Fibroblast of skin of left biceps (primary cell): ENCODE measurements at regions not wholly inside any gene's neighbourhood (a gene's known extent, or its start where the extent isn't known, plus 50 kb on each side); places are given as distances from the start of the nearest gene placed in this dataset.
"Not testable (repeated sequence)": the region's sequence is repeated elsewhere in the genome, so short reads cannot be mapped to it uniquely, and the experiment has no call there.

Experiments
- DNase-seq, 2 experiments: peaks; one replicate each; pipeline ENCODE4 v3.0.0-alpha.2; 2013; ENCODE audit warnings: low read depth in 2 of 2

DNA sequence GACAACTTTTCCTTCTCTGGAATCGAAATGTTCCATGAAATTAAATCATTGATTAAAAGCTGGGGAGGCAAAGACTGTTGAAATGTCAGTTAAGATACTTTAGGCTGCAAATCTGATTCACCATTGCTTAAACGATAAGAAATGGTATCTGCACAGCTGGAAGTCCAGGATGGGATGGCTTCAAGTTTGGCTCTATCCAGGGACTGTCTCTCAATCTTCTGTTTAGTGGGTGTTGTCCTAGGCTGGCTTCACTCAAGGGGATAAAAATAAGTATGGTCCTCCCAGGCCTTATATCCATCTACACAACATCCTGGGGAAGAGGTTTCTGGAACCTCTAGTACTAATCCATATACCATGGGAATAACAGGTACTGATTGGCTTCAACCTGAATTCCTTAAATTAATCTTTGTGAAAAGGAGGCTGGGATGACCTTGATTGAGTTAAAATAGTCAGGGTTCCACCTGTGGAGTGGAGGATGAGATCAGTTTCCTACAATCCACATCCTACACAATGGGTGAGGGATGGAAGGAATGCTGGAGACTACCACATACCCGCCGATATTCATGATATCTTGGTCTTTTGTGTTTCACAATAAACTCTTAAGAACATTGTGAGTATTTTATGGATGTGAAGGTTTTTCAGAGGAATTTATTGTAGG is 156.0 kb upstream of the L3MBTL4 start:
- DNase-seq, result no peak

DNA sequence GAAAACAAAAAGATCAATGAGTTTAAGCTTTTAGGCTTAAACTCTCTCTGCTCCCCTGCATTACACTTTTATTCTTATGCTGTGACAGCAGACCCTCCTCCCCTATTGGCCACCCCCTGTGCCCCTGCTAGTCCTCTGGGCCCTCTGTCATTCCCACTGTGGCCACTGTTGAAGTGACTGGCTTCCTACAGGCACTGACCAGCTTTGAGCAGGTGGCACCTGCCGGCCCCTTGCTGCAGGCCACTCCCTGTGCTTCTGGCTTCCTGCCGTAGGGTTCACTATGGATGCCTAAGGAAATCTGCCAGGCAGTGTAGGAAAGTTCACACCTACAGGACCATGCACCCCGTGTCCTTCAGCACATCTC is 156.5 kb upstream of the L3MBTL4 start:
- DNase-seq, result no peak

DNA sequence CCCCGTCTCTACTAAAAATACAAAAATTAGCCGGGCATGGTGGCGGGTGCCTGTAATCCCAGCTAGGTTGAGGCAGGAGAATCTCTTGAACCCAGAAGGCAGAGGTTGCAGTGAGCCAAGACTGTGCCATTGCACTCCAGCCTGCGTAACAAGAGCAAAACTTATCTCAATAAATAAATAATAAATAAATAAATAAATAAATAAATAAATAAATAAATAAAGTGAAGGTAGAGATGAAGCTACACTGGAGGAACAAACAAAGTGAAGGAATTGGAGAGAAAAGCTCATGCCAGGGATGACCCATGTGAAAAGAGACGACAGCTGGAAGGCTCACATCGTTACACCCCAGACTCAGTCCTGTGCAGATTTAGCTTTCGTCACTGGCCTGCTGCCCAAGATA is 157.3 kb upstream of the ARHGAP28 start:
- DNase-seq, result not testable (repeated sequence)

DNA sequence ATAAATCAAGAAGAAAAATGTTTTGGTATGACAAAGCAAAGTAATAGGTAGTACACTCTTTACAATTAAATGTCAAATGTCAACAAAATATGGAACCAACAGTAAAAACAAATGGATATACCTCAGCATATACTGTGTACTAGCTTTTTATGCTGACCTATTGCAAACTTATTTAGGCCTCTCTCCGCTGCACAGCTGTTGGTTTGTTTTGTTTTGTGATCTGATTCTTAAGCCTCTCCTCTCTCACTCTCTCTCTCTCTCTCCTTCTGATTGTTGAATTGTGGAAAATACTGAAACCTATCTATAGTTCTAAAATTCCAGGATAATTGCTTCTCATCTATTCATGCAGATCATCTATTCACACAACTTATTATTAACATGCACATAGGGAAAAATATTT is 154.9 kb upstream of the ARHGAP28 start:
- no peak for DNase-seq

DNA sequence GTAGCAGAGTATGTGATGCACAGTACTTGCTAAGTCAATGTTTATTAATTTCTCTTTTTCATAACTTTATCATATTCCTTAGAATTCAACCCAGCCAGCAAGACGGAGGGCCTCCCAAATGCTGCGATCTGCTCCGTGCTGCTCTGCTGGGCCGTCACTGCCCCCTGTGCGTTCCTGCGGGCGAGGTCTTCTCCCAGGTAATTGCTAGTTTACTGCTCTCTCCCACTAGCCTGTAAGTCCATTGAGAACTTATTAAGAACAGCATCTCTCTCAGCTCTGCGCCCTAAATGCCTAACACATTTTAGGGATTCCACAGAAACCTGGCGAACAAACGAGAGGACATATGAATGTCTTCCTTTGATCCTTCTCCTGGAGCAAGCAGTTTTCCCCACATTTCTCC is 153.6 kb upstream of the ARHGAP28 start:
- DNase-seq, result no peak

DNA sequence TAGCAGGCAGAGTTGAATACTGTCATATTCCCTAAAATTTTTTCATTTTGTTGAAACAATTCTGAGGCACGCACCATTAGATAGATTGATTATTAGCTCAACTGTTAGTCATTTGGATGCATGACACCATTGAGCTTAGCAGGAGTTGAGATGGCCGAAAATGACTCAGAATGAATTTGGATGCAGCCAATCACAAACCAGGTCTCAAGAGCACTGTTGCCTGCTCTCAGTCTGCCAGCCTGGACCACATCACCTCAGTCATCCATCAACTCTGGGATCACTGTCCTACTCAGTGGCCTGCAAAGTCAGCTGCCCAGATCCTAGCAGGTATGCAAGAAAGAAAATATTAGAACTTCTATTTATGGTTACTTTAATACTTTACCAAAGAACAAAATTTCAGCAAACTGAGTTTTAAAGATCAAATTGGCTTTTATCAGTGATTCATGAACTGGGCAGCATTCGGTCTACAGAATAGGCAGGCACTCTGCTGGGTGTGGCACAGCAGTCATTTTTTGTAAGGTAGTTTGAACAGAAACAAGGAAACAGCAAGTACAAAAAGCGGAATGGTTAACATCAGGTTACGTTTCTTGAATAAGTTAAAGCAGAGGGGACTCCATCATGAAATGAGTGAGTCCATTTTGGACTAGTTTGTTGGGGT is 152.7 kb upstream of the ARHGAP28 start:
- no peak for DNase-seq

DNA sequence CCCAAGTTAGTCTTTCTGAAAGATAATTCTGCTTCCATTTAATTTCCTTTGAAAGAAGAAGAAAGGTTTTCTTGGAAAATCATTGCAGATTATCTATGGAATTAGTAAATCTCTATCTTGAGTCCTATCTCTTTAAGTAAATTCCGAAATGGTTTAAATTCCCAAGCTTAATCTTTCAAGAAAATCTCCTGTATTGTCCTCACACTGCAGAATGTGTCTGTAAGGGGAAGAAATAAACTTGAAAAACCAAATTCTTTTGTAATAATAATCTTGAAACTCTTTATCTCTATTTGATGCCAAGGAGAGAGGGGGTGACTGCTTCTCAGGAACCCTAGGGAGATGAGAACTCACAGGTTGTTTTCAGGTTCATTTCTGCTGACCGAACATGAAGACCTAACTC is 150.8 kb upstream of the ARHGAP28 start:
- DNase-seq, result no peak

DNA sequence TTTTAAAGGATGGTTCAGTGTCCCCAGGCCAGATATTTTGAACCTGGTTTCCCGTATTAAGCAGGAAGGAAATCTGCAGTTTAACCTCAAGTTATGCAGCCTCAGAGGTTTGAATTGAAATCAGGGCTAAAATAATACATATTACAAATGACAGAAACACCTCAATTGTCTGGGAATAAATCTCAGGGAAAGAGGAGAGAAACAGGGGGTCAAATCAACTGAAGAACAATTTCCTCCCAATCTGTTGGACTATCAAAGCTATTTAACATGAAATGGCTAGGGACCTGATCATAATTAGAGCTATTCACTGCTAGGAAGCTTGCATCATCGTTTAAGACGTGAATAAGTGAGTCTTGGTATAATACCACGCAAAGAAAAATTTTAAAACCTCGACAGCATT is 150.0 kb upstream of the ARHGAP28 start:
- no peak for DNase-seq

DNA sequence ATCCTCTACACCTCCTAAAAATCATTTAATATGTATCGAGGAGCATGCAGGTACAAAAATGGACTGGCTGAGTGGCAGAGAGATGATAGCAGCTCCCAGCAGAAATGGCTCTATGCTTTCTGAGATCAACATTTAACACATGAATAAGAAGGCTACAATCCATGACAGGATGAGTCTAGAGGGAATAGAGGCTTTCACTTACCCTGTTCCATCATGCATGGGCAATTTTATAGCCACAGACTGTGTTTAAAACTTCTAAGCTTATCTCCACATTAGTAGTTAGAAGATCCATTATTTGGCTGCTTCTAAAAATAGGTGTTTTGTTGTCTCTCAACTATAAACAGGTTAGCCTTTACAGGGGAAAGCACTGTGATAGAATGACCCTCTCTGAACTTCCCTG is 149.1 kb upstream of the ARHGAP28 start:
- no peak for DNase-seq

DNA sequence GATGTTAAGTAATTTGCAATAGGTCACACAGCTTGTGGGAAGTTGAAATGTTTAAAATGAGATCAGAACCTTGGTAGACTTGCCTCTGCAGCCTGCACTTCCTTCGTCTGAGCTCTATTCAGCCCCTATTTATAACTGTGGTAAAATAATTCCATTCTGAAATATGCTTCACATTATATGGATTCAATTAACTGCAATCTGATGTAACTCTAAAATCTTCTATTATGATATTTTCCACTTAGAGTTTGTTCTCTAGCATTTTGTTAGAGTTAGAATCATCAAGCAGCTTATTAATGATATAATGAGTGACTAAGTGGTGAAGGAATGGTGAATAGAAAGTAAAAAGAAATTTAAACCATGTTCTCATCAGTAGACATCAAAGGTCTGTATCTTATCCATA is 139.6 kb upstream of the ARHGAP28 start:
- peak; percentile 48 to 60 for DNase-seq

DNA sequence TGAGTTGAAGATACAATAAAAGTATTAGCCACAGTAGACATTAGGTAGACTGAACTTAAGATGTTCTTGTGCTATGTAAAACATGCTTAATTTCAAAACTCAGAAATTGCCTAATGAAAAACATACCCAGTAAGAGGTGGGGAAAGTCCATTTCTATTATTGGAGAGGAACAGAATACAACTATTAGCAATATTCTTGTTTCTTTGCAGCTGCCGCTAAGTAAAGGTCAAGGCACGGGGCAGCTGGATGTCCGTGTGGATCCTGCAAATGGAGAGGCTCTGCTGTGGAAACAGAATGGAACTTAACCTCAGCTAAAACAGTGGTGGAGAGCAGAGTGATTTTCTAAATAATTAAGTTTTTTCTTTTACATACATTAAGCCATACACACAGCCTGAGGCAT is 139.2 kb upstream of the ARHGAP28 start:
- DNase-seq, result peak in 1 of 2 experiments; percentile 27

DNA sequence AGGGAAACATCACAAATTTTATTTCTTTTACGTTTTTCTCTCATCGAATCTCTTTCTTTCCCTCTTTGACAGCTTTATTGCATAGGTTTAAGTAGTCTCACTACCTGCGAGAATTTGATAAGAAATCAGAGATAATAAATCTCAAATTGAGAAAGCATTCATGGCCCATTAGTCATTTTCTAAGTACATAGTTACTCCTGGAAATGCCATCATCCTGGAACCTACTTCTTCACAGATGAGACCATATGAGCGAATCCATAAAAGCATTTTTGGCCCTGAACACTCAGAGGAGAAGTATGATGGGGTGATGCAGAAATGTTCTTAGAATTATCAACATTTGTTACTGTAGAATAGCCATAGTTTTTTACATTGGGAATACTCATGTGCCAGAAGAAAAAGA is 138.0 kb upstream of the ARHGAP28 start:
- peak; percentile 56 to 69 for DNase-seq

DNA sequence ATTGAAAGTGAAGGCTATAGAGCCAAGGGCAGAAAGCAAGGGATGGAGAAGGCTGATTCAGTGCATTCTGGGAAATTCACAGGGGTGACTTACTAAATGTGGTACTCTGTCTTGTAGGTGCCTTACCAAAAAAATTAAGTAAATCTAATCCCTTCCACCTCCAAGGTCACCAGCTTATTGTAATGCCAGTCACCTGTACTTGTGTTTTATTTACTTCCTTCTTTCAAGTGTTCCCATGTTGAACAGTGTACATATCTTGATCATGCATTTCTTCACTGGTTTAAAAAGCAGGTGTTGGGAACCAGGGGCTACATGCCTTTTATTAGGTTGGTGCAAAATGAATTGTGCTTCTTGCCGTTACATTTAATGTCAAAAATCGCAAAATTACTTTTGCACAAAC is 137.0 kb upstream of the ARHGAP28 start:
- DNase-seq, result no peak

DNA sequence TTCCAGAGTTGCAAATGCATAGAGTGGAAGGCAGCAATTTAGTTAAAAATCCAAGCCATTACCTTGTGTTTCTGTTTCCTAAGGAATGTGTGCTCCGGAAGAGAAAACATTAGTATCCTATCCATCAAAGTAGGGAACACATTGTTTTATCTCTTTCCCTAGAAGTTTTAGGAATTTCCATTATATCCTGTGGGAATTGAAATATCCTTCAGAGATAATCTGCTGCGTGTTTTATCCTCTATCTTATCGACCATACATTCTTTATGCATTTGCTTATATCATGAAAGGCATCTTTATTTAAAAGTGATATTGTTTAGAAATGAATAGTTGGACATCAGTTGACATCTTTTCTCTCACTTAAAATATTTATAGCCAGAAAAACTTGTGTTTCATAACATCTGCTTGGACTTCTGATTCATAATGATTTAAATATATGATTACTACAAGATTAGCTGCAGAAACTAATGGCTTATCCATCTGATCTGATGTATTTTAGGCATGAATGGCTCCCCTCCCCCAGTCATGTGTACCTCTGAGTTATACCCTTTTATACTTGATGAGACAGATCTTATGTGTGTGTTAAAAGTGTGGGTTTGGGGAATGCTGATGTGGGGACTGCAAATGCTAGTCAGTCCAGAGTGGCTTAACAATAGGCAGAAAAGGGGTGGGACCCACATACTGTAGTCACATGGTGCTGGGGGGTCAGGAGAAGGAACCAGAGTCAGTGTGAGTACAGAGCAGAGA is 136.2 kb upstream of the ARHGAP28 start:
- peak; percentile 70 to 73 for DNase-seq

DNA sequence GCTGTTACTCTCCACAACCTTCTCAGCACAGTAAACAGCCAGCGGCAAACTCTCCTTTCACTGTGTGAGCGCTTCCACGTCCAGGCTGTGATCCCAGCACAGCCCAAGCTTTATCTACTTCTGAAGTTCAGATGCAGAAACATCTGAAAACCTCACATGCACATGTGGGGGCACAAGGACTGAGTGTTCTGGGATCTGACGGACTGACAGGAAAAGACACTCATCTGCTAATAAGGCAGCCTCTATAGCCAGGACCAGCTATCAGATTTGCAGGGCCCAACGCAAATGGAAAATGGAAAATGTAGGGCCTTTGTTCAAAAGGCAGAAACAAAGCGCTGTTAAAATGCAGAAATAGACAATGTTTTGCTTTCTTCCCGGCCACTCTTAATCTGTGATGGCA is 133.8 kb upstream of the ARHGAP28 start:
- no peak for DNase-seq

DNA sequence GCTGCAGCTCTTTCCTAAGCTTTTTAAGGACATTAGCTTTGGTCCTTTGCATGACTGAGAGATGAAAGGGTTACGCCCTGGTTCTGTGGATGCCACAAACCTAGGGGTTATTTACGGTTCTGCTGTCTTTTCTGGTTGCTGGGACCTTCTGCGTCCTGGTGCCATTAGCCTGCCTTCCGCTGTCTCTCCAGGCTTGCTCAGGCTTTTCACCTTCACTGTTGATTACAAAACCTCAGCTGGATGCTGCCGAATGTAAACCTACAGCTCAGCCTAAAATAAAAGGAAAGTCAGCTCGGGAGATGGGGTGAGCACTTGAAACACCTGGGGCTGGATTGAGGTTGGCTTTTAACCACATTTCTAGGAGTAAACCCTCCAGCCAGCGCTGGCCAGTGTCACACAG is 130.9 kb upstream of the ARHGAP28 start:
- no peak for DNase-seq

DNA sequence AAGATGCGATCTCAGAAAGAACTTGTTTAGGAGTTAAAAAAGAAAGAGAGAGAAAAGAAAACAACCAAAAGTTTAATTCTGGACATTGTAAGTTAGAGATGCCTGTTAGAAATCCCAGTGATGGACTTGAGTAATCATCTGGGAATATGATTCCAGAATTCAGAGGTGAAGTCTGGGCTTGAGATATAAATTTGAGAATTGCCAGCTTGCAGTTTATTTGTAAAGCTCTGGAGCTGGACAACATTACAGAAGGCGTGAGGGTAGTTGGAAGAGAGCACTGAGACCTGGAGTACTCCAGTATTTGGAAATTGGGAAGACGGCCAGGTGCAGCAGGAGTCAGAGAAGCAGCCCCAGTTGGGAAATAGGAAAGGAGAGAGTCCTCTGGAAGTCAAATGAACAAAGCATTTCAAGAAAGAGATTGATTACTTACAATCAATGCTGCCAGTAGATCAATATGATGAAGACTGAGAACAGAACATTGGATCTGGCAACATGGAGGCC is 128.8 kb upstream of the ARHGAP28 start:
- DNase-seq, result no peak

DNA sequence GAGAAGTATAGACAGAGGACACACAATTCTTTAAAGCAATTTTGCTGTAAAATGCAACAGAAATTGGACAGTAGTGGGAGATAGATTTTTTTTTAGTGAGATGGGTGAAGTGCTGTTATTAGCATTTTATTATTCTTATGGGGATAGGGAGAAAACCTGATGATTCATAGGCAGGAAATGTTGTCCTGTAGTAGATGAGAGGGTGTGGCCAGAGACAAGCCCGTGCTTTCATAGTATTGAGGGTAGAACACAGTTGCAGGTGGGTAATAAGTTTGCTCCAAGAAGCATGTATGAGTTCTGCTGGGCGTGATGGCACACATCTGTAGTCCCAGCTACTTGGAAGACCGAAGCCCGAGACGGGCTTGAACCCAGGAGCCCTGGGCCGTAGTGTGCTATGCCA is 128.3 kb upstream of the ARHGAP28 start:
- DNase-seq, result no peak

DNA sequence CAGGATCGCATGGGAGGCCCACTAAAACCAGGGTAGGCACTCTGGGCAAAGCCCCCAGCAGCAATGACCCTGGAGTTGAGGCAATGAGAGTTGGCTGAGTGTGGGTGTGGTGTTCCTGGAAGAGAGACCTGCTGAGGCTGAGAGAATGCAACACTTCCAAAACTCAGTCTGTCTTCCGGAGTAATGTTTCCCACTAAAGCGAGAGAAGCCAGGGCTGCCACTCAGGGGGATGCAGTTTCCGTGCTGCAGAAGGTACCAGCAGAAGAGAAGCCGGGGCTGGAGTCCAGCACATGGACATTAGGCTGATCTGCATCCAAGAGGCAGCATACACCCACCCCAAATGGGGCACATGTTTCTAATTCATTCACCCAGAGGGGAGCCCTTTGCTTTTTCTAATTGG is 127.2 kb upstream of the ARHGAP28 start:
- DNase-seq, result no peak

DNA sequence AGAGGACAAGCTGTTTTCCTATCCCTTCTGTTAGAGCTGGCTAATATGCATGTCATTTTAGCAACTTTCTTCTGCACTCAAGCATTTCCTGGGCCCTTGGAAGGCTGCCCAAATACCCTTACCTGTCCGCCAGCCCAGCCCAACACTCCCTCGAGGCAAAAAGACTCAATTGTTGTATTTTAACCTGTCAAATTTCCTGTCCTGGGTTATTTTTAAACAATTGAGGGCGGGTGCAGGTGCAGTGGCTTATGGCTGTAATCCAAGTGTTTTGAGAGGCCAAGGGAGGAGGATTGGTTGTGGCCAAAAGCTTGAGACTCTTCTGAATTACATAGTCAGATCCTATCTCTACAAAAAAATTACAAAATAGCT is 125.0 kb upstream of the ARHGAP28 start:
- no peak for DNase-seq

DNA sequence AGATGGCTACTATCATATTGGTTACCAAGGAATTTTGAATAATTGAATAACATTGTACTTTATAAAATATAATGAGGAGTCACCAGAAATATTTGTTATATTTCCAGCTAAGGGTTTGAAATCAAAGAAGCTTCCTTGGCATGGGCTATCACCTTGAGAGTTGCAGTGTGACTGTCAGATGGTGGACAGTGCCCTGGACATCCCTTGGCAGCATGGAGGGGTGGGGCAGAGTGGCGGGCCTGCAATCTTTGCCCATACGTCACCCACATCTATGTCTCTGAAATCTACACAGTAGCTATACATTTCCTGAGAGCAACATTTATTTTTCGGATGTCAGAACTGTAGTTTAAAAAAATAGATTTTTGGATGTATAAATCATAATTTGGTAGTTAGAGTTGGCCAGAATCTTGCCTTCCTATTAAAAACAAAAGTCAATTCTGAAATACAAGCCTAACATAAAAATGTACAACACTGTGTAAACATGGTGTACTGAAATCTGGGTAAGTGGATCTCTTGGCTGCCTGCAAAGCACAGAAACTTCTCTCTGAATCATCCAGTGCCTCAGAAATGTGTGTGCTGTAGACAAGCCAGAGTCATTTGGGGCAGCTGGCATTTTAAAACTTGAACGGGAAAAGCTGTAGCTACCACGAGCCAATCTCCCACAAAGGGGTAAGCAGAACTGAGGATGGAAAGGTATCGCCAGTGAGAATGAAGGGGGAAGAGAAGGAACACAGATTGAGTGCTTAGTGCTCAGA is 124.2 kb upstream of the ARHGAP28 start:
- DNase-seq, result no peak

DNA sequence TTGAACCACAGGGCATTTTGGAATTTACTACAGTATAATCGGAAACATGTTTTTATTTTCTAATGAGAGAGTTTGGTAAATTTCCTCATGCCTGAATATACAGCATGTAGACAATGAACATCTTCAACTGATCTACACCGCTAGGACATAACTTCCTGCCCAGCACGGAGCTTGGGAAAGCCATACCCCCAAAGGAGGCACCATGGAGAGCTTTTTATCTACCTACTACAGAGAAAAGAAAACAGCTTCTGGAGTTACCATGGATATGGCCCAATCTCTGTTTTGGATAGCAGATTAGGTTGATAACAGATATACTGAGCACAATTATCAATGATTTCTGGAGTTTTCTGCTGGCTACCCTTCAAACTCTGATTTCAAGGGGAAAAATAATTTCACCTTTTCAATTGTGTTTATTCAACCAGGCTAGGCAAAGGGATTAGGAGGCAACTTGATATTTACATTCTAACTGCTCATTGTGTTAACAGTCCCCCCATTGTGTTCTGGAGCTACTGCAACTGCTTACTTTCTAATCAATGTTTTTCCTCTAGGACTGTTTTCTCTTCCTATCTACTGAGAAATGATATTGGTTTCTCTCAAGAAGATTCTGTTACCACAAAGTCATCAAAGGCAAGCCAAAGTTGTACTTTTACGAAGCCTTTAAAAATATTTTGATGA is 123.0 kb upstream of the ARHGAP28 start:
- no peak for DNase-seq
